HG02763 (cell line): ENCODE measurements at regions not wholly inside any gene's neighbourhood (a gene's known extent, or its start where the extent isn't known, plus 50 kb on each side); places are given as distances from the start of the nearest gene placed in this dataset.
"Not testable (repeated sequence)": the region's sequence is repeated elsewhere in the genome, so short reads cannot be mapped to it uniquely, and the experiment has no call there.

Experiments
- ATAC-seq: cut with Tn5 transposase; IDR thresholded peaks from one replicate; pipeline ENCODE4 v1.9.1; 2021; ENCODE audit warnings: mild to moderate bottlenecking, moderate library complexity; ENCODE audit not compliant: unreplicated experiment

DNA sequence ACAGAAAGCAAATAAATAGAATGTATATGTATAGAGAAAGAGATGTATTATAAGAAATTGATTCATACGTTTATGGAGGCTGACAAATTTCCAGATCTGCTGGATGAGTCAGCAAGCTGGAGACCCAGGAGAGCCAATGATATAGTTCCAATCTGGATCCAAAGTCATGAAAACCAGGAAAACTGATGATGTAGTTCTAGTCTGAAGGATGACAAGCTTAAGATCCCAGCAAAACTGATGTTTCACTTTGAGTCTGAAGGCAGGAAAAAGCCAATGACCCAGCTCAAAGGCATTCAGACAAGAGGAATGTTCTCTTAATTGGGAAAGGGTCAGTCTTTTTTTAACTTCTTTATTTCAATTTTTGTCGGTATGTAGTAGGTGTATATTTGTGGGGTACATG, 102.6 kb downstream of the LHFPL1 start:
- ATAC-seq: no peak

DNA sequence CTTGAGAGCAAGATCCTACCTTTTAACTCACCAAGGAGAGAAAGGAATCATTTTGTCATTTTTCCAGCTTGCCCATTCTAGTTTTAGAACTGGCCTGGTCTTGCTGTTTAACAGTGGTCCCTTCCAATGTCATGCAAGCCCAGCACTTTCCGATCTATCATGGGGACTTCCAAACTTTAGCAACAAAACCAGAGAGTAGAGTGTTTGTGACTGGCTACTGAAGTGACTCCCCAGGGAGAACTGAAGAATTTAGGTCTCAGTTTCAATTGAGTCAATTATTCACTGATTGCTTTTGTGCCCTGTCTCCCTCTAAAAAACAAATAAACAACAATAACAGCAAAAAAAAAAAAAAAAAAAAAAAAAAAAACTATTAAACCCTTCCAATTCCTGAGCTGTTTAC, 108.3 kb downstream of the LHFPL1 start:
- peak; percentile 68 for ATAC-seq

DNA sequence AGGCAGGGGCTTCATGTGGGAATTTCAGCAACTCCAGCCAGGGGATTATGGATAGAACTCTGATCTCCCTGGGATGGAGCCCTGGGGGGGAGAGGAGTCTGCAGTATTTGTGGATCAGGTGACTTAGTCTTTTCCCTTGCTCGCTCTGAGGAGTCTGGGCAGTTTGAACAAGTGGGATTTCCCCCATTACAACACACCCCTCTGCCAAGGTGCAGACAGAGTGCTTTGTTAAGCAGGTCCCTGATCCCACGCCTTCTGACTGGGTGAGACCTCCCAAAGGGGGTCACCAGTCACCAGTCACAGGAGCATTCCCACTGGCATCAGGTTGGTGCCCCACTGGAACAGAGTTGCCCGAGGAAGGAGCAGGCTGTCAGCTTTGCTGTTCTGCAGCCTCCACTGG, 123.9 kb downstream of the LHFPL1 start:
- ATAC-seq: no peak

GRCh38 chrX:112545051-112545450, 134.7 kb downstream of the LHFPL1 start:
- no peak for ATAC-seq

DNA sequence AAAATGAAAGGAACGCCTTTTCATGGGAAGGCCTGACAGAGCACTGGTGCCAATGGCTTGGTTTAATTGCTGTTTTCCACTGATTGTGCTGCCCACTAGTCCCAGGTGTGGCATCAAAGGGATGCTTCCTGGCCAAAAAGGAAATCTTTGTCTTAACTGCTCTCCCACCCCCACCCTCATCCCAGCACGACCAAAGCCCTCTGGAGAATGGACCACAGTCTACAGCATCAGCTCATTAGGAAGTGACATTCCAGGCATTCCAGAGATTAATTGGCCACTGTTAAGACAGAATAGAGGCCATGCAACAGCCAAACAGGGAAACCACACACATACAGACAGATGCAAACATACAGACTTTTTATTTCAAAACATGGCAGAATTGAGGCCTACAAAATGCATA, 143.2 kb downstream of the LHFPL1 start:
- ATAC-seq: no peak

DNA sequence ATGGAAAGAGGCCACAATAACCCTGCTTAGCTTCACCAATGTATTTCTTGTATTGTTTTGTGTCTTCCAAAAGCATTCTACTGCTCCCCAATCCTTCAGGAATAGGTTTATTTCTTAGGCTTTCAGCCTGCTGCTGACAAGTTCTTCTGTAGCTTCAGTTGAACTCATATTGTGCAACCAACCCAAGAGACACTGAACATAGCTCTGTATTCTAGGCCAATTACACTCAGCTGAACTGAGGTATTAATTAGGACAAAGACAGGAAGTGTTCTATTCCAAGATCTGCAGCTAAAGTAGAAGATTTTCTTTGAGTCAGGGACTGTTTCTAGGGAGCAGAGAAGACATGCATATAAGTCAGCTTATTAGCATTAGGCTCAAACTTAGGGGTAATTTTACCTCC, 151.8 kb downstream of the LHFPL1 start:
- no peak for ATAC-seq

DNA sequence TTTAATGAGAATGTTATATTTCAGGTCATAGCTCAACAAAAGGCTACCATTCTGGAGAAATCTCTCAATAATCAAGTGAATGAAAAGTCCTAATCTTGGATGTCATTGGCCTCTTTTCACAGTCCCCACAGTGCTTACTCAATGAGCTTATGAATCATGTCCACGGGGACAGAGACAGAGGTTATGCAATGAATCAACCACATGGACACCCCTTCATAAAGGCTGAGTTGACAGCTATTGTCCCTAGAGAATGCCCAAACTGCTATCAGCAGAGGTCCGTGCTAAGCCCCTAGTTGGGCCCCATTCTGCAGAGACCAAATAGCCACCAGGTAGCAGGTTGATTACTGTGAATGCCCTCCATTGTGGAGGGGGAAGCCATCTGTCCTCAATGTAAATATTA, 158.1 kb downstream of the LHFPL1 start:
- ATAC-seq: no peak

DNA sequence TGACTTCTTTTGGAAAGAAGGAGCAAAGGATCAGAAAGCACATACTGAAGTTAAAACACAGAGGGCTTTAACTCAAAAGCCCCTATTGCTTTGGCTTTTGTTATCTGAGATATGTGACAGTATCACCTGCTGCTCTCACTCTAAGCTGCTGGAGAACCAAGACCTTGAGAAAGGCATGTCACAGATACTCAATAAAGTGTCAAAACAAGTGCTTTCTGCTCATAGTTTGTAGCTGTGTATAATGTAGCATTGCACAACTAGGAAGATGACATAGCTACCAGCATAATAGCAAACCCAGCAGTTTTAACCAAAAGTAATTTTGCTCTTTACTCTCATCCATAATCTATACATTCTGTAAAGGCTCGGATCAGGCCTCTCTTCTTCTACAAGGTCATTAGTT, 159.6 kb downstream of the LHFPL1 start:
- no peak for ATAC-seq

DNA sequence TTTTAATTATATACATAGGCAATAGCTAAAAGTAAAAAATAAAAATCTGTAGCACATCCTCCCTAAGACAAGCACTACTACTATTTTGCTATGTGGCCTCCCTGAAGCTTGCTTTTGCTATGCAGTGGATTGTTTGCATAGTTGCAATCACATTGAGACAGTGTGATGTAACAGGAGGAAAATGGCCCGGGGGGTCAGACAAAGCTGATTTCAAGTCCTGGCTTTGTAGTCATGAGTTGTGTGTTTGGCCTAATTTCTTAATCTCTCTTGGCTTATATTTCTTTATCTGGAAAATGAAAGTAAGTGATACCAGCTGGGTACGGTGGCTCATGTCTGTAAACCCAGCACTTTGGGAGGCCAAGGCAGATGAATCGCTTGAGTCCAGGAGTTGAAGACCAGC, 166.6 kb downstream of the LHFPL1 start:
- ATAC-seq: no peak

- no peak for ATAC-seq
These were observed 167.2 kb downstream of the LHFPL1 start for GRCh38 chrX:112512509-112512908.

DNA sequence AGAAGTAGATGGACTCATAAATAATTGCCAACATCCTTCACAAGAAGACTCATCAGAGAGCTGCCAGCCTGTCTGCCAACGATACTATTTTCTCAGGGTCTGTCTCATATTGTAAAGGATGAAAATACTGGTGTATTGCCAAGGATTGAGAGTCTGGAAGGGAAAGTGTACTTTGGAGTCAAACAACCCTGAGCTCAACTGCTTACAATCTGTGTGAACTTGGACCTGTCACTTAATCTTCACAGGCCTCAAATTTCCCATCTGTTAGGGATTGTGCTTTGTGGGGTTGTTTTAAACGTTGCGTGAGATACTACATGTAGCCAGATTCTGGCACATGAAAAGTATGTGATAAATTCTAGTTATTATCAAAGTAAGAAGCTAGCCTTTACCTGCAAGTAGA, 169.1 kb downstream of the LHFPL1 start:
- no peak for ATAC-seq

- ATAC-seq: no peak
These were observed 202.1 kb downstream of the LHFPL1 start for GRCh38 chrX:112477653-112478052.

DNA sequence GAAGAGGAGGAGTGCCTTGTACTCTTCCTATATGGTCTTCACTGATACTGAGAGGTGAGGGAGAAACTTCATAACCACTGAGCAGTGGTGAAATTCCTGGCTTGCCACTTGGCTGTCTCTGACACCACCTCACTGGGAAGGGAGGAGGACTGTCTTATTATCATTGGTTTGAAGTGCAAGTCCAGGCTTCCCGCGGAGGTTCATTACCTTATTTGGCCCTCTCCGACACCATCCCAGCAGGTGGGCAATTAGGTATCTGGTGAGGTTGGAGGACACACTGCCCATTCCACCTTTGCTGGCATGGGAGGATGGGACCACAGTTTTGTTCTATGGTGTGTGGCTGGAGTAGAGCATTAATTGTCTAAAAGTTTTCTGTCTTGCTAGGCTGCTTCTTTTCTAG, 206.1 kb downstream of the LHFPL1 start:
- ATAC-seq: no peak

- ATAC-seq: no peak
These were observed 209.2 kb downstream of the LHFPL1 start for GRCh38 chrX:112470551-112470950.

GRCh38 chrX:112461949-112462450, 217.7 kb downstream of the LHFPL1 start:
- ATAC-seq: not testable (repeated sequence)

- no peak for ATAC-seq
These were observed 221.9 kb downstream of the LHFPL1 start for GRCh38 chrX:112457788-112458187.

GRCh38 chrX:112450810-112451209, 228.9 kb downstream of the LHFPL1 start:
- ATAC-seq: no peak

- ATAC-seq: no peak
These were observed 239.5 kb downstream of the LHFPL1 start for GRCh38 chrX:112440277-112440676.

DNA sequence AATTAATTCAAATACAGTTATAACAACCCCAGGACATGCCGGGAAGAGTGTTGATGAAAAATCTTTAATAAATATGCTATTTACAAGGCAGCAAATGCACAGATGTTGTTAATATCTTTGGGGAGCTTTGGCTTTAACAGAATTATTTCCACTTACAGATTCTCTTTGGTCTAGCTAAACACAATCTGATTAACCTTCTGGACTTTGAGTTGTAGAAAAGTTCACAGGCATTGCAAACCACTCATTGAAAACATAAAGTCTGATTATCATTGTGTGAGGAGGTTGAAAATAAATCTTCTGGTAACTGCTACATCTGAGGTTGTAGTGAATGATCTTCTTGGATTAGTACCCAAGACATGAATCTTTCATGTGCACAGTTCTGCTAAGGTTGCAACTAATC, 255.6 kb downstream of the LHFPL1 start:
- no peak for ATAC-seq

GRCh38 chrX:112391313-112391712, 288.4 kb downstream of the LHFPL1 start:
- ATAC-seq: no peak

DNA sequence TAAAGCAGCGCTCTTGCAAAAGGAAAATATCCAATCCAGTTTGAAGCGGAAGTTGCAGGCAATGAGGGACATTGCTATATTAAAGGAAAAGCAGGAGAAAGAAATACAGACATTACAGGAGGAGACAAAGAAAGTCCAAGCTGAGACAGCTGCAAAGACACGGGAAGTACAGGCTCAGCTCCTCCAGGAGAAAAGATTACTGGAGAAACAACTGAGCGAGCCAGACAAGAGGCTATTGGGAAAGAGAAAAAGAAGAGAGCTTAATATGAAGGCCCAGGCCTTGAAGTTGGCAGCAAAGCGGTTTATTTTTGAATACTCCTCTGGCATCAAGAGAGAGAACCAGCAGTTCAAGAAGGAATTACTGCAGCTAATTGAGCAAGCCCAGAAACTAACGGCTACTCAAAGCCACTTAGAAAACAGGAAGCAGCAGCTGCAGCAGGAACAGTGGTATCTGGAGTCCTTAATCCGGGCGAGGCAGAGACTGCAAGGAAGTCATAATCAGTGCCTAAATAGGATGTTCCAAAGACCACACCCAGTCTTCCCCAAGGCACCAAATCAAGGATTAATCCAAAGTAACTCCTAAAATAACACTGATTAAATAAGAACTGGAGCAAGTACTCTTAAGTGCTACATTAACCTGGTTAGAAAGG, 298.0 kb downstream of the LHFPL1 start:
- ATAC-seq: not testable (repeated sequence)

- ATAC-seq: no peak
These were observed 298.1 kb upstream of the TRPC5 start for GRCh38 chrX:112380541-112381278.
